ENCODE measurements at regions not wholly inside any gene's neighbourhood (a gene's known extent, or its start where the extent isn't known, plus 50 kb on each side); places are given as distances from the start of the nearest gene placed in this dataset.

DNA sequence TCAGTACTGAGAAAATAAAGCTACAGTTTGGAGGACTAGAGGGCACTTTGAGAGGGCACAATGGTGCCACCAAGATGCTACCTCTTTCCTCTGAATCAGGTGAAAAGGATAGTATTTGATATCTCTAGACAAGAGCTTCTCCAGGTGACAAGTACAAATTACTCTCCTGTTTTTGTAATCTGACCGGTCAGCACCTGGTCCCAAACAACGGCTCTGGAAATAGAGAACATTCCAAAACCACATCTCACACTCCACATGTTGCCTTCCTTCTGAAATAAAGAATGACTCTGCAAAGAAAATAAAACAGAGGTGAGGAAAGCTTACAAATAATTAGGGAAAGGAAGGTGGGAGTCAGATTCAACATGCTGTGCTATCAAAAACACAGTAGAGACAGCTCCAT lies 51.3 kb upstream of the CITED2 start:
- DNase-seq (ENCODE audit: low read depth, low spot score): no peak

DNA sequence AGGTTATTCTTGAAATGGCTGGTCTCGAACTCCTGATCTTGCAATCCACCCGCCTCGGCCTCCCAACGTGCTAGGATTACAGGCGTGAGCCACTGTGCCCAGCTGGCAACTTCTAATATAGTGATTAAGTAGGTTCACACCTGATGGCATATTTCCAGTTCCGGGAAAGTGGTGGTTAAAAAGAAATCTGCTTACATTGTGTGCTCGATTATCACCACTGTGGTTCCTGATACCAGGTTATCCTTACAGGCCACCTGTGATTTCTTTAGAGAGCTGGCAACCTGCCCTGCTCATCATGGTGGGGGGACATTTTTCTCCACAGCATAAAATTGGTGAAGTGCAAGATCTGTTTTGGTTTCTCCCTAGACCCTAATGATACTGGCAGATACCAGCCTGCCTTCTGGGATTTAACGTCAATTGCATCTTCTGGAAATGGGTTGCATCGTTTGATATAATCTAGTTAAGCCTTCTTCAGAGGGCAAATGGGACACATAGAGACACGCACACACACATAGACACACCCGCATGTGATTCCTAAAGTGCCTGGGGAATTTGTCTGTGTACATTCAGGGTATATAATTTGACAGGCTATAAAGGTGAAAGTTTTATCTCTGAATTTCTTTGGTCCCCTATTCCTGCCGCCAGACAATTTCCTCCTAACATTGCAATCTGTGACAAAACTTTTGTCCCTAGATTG lies 49.7 kb upstream of the CITED2 start:
- DNase-seq (ENCODE audit: low read depth, low spot score): no peak
